GM03348 (cell line): ENCODE measurements at regions not wholly inside any gene's neighbourhood (a gene's known extent, or its start where the extent isn't known, plus 50 kb on each side); places are given as distances from the start of the nearest gene placed in this dataset.
"Not testable (repeated sequence)": the region's sequence is repeated elsewhere in the genome, so short reads cannot be mapped to it uniquely, and the experiment has no call there.

ENCODE experiments used
- DNase-seq: peaks from one replicate; pipeline ENCODE4 v3.0.0; 2012; ENCODE audit warnings: low spot score

- no peak for DNase-seq
Observed at GRCh38 chr19:37303591-37304171, 67.2 kb upstream of the ZNF527 start.

- DNase-seq = peak; percentile 71
Observed at GRCh38 chr19:37304190-37304883, 66.6 kb upstream of the ZNF527 start.

GRCh38 chr19:37304884-37305255 is 66.0 kb upstream of the ZNF527 start:
- DNase-seq = no peak

- DNase-seq = no peak
Observed at GRCh38 chr19:37306383-37306963, 64.4 kb upstream of the ZNF527 start.

- DNase-seq = no peak
Observed at GRCh38 chr19:37309834-37310575, 60.9 kb upstream of the ZNF527 start.

- DNase-seq = not testable (repeated sequence)
Observed at GRCh38 chr19:37312531-37313334, 58.2 kb upstream of the ZNF527 start.

GRCh38 chr19:37313335-37313627 is 57.6 kb upstream of the ZNF527 start:
- no peak for DNase-seq

- DNase-seq = peak; percentile 97
Observed at GRCh38 chr19:37317403-37318209, 53.3 kb upstream of the ZNF527 start.

GRCh38 chr19:37320988-37321387 is 49.9 kb upstream of the ZNF527 start:
- not testable (repeated sequence) for DNase-seq
